ENCODE measurements at regions not wholly inside any gene's neighbourhood (a gene's known extent, or its start where the extent isn't known, plus 50 kb on each side); places are given as distances from the start of the nearest gene placed in this dataset.
"Not testable (repeated sequence)": the region's sequence is repeated elsewhere in the genome, so short reads cannot be mapped to it uniquely, and the experiment has no call there.

DNA sequence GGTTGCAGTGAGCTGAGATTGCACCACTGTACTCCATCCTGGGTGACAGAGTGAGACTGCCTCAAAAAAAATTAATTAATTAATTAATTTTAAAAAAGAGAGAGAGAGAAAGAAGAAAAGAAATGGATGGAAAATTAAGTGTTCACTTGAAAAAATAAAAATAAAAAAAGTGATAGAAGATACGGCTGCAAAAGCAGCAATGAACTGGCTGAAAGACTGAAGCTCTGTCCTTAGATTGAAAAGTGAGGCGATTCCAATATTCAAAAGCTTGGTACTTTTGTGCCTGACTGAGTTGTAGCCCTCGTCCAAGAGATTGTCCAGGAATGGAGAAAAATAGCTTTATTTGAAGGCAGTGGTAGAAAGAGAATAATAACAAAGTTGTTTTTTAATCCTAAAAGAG lies 154.6 kb downstream of the ADSS2 start:
- DNase-seq (ENCODE audit: low read depth) = no peak

DNA sequence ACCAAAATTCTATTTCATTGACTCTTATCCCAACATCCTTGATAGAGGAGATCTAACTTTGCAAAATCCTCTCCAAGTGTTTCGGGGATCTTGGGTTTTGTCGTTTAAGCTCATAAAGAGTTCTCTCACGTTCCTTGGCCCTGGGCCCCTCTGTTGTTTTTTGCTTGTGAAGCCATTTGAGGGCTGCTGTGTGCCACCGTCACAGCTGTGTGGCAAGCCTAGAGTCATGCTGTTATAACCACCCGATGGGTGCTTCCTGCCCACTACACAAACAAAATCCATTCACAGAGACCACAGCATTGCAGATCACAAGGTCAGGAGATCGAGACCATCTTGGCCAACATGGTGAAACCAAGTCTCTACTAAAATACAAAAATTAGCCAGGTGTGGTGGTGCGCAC lies 154.1 kb downstream of the ADSS2 start:
- DNase-seq (ENCODE audit: low read depth) = no peak

DNA sequence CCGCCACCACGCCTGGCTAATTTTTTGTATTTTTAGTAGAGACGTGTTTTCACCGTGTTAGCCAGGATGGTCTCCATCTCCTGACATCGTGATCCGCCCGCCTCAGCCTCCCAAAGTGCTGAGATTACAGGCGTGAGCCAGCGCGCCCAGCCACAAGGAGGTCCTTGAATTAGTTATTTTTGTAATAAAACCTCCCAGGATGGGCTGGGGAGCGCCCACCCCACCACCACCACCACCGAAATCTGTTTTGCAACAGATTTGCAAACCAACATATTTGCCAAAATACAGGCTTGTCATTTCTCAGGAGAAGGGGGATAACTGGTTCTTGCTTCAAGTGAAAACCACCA lies 151.7 kb downstream of the ADSS2 start:
- not testable (repeated sequence) for DNase-seq (ENCODE audit: low read depth)

DNA sequence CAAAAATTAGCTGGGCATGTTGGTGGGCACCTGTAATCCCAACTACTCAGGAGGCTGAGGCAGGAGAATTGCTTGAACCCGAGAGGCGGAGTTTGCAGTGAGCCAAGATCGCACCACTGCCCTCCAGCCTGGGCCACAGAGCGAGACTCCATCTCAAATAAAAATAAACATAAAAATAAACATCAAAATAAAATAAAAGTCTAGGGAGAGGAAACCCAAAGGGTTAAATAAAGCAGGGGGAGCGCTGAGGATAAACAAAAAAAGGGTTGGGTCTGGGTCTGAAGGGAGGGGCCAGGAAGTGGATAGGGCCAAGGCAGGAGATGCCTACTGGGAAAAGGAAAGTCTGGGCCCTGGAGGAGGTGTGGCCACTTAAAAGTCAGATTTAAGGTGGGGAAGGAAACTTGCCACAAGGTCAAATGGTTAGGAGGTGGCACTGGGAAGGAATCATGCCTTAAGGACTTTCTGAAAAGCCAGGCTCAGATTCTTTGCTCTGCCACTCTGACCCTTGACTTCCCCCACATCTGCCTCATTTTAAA lies 150.0 kb downstream of the ADSS2 start:
- DNase-seq (ENCODE audit: low read depth) = no peak

DNA sequence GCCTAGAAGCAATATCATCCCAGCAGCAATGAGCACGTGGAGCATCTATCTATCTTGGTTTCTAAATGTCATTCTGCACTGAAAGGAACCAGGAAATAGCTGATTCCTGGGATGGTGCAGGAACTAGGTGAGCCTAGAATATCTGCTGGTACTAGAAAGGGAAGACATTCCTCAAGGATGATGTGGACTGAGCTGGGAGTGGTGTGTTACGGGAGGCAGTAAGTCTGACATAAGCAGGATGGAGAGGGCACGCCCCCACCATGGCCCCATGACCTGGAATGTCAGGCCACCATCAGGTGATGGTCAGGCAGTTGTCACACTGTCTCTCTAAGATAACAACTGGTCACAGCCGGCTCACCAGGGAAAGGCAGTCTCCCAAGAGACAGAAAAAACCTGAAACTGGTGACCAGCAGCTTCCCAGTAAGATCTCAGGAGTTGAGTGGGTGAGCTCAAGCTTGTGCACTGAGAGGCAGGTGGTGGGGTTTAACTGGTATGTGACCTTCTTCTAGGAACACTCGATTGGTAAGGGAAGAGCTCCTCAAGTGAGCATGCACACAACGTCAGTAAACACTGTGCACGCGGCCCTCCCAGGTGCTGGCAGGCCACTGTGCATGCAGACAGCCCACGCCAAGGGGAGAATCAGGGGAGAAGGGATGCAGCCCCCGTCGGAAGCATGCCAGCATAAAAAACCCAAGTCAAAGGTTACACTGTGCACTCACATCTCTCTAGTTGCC lies 148.7 kb downstream of the ADSS2 start:
- peak; percentile 68 for DNase-seq (ENCODE audit: low read depth)

DNA sequence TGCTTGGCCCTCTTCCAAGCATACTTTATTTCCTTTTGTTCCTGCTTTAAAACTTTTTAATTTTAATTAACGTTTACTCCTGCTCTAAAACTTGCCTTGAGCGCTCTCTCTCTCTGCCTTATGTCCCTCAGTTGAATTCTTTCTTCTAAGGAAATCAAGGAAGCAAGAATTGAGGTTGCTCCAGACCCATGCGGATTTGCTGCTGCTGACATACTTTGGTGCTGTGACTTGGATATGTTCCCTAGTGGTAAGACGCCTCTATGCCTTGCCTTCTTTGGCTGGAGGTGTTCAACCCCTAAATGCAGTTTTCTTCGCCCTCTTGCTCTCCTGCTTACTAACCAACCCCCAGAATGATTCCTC lies 148.1 kb downstream of the ADSS2 start:
- DNase-seq (ENCODE audit: low read depth) = no peak

DNA sequence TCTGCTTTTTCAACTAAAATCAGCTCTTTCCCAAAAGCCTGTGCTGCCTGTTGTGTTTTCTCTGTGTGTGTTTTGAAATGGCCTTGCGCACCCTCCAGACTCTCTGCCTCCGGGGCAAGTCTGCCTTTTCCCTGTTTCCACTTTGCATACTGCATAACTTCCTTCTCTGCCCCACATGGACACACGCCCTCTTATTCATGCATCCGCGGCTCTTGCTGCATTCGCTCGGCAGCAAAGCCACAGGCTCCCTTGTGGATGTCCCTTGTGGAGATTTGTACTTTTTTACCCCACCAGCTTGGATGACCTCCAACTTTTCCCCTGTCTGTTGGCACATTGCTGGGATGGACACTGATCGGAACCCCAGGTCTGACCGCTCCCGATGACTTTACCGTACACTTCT lies 147.6 kb downstream of the ADSS2 start:
- DNase-seq (ENCODE audit: low read depth) = no peak

DNA sequence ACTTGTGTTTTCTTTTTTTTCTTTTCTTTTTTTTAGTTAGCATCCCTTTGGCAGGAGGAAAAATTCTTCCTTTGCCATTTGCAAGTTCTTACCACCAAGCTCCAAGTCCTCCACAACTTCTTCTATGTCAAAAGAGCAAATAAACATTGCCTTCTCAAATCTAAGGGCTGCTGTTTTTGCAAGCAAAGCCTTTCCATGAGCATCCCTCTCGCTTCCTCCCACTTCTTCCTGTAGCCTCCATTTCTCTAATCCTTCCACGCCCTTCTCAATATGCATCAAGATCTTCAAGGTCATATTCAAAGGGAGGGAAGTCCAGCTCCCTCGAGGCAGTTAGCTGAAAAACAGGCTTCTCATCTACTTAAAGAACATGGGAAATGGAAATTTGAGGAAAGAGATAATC lies 147.1 kb downstream of the ADSS2 start:
- DNase-seq (ENCODE audit: low read depth) = no peak

DNA sequence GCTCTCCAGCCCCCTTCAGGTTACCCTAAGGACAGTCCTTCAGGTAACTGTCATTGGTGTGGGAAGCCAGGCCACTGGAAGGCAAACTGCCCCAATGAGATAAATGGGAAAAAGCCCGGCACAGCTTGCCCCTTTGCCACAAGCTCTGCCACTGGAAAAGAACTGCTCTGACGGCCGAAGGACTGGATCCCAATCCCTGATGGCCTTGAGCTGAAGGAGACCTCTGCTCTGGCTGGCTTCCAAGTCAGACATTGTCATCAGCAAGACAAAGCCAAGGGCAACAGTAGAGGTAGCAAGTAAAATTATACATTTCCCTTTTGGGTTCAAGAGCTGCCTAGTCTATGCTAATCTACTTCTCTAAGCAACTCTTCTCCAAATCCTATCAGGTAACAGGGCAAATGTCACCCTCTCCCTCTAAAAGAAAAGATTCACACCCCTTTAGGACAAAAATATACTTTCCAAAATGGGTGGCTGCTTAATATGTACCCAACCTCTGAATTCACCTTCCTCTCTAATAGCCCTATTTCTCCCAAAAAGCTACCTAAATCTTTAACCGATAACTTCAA lies 145.8 kb downstream of the ADSS2 start:
- no peak for DNase-seq (ENCODE audit: low read depth)

DNA sequence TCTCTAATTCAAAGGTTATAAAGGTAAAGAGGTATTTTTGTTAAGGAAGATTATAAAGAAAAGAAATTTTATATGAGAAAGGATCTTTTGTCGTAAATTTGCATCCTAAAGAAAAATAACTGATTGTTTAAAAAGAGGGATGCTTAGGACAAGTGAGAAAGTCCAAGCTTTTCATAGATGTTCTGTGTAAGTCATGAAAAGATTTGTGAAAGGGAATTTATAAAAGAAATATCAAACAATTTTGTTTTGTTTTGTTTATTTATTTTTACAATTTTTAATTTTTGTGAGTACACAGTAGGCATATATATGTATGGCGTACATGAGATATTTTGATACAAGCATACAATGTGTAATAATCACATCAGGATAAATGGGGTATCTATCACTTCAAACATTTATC lies 145.2 kb downstream of the ADSS2 start:
- no peak for DNase-seq (ENCODE audit: low read depth)

DNA sequence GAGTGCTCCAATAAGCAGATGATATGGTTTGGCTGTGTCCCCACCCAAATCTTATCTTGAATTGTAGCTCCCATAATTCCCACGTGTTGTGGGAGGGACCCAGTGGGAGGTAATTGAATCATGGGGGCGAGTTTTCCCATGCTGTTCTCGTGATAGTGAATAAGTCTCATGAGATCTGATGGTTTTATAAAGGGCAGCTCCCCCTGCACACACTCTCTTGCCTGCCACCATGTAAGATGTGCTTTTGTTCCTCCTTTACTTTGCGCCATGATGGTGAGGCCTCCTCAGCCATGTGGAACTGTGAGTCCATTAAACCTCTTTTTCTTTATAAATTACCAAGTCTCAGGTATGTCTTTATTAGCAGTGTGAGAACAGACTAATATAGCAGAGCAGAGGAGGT lies 142.5 kb downstream of the ADSS2 start:
- not testable (repeated sequence) for DNase-seq (ENCODE audit: low read depth)

DNA sequence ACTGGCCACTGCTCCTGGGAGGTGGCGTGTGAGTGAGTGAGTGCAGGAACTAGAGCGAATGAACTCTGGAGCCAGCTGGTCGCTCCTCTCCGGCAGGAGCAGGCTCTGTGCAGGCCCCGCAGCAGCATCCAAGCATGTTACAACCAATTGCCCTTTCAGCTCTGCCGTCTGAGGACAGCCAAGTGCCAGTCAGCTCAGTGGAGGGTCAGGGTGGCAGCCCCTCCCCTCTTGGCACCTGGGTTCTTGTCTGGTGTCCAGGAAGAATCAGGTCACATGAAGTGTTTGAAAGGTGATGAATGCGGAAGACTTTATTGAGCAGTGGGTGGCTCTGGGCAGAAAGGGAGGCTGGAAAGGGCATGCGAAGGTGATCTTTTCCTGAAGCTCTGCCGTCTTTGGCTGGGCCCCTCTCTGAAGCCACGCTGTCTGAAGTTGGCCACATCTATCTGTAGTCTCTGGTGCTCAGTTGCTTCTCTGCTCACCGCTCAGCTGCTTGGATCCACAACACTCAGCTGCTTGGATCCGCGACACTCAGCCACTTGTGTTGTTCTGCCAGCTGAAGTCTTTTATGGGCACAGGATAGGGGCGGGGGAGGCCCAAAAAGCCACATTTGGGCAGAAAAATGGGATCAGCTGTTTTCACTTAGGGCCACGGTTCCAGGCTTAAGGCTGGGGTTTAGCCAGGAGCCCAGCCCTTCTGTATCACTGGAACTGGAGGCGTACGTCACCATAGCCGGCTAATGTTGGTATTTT lies 139.8 kb downstream of the ADSS2 start:
- DNase-seq (ENCODE audit: low read depth) = no peak

DNA sequence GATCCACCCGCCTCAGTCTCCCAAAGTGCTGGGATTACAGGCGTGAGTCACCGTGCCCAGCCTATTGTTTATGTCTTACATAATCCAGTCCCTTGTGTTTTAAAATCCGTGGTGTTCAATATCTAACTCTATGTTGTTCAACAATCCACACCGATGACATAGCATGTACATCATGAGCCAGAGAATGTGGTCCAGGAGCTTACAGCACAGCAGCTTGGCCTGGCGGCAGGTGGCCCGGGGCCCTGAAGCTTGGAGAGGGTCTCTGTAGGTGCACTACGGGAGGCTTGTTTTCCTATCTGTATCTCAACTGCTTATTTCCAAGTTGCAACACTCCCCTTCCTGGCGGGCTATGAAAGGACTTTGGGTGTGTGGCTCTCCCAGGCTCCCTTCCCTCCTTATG lies 138.4 kb downstream of the ADSS2 start:
- DNase-seq (ENCODE audit: low read depth) = no peak

DNA sequence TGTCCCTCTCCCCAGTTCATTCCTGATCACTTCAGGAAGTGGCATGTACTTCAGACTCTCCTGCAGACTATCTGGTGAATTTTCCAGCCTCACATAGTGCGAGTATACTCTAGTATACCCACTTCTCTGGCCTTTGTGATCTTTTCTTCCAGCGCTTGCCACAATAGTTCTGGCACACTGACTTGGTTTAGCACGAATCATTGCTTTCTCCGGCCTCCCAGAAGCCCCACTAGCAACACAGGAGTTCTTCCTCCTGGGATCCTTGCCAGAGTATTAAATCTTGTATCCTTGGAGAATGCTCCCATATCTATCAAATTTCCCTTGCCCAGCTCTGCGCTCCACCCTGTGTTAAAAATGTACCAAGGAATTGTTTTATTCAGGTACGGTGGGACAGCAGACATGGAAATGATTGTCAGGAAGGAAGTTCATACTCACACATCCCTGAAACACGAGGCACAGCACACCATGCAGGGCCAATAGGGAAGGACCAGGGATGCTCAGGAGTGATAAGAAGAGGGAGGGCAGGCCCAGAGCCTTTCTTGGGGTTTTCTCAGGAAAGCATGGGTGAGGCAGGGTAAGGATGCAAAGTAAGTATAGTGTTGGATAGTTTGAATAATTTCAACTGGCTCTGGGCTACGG lies 136.7 kb downstream of the ADSS2 start:
- DNase-seq (ENCODE audit: low read depth) = no peak

DNA sequence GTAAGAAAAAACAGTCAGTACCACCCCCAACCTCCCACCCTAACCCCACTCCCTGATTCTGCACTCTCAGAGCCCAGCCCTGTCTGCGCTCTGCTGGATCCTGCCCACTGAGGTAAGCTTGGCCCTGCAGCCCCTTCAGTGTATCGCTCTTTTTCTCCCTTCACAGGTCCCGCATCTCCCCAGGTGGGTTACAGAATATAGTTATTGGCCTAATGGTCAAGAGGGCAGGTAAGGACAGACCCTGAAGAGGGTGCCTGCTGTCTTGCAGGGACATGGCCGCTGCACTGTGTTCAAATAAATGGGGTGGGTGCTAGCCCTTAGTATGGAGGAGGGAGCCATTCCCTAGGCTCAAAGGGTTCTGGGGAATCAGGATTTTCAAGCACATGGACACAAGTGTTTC lies 135.7 kb downstream of the ADSS2 start:
- no peak for DNase-seq (ENCODE audit: low read depth)

DNA sequence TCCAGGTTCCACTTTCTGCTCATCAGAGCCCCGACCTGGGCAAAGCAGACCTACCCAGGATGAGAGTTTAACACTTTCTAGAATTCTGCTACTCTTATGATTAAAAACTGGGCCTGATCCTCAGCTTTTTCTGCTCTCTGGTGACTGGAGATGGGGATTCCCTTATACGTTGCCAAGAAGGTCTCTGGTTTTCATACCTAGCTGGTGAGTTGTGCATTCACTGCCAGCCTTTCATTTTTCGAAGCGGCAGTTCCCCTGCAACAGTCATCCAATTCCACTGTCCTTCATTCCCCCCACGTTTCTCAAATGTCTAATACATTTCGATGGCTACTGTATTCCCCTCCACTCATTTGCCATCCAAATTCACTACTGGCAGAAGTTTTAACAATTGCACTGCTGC lies 135.3 kb downstream of the ADSS2 start:
- DNase-seq (ENCODE audit: low read depth) = peak; percentile 45

DNA sequence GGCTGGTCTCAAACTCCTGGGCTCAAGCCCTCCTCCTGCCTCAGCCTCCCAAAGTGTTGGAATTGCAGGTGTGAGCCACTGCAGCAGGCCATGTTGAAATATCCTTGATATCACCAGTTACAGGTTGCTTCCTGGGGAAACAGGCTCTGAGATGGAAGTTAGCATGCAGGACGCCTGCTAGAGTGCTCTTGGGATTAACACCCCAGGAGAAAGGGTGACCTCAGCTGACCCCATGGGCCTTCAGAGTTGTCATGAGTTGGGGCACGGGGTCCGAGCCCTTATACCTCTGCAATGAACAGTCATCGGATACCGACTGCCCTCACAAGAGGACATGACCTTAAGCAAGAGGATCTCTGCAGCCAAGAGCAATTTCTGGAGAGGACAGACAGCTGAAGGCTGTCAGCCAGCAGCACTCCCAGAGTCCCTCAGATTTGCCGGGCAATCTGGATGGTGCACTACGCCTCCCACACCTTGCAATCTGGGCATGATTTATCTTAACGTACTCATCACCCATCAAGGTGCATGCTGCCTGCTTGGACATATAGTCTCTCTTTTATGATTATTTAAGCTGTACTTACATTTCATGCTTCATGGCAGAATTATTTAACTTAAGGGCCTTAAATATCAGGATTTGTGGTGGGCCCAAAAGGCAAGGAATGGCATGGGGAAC lies 134.6 kb downstream of the ADSS2 start:
- no peak for DNase-seq (ENCODE audit: low read depth)

DNA sequence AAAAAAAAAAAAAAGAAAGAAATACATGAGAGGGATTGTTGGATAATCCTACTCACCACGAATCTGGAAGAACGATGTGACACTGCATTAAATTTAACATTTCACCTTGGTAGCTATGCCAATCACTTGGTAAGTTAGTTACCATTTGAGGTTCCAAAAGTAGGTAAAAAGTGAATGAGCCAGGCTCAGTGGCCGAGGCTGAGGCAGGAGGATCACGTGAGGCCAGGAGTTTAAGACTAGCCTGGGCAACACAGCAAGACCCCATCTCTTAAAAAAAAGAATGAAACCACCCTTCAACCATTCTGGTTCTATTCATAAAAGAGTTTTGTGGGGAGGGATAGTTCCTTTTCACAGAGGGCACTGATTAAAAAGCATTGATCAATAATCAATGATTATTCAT lies 133.6 kb downstream of the ADSS2 start:
- DNase-seq (ENCODE audit: low read depth) = no peak

DNA sequence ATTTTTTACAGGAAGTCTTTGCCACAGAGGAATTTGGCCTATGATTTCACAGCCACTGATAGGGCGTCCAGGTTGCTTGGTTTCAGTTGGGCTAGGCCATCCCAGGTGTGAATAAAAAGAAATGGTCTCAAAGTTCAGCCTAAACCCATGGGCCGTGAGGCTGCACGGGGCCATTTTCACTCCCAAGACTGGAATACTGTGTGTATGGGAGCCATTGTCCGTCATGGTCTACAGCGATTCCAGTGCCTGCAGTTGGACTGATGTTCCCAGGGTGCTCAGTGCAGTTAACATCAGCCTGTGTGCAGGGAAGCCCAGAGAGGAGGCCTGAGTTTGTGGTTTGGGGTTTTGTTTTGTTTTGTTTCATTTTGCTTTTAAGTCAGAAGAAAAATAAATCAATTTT lies 133.2 kb downstream of the ADSS2 start:
- no peak for DNase-seq (ENCODE audit: low read depth)

DNA sequence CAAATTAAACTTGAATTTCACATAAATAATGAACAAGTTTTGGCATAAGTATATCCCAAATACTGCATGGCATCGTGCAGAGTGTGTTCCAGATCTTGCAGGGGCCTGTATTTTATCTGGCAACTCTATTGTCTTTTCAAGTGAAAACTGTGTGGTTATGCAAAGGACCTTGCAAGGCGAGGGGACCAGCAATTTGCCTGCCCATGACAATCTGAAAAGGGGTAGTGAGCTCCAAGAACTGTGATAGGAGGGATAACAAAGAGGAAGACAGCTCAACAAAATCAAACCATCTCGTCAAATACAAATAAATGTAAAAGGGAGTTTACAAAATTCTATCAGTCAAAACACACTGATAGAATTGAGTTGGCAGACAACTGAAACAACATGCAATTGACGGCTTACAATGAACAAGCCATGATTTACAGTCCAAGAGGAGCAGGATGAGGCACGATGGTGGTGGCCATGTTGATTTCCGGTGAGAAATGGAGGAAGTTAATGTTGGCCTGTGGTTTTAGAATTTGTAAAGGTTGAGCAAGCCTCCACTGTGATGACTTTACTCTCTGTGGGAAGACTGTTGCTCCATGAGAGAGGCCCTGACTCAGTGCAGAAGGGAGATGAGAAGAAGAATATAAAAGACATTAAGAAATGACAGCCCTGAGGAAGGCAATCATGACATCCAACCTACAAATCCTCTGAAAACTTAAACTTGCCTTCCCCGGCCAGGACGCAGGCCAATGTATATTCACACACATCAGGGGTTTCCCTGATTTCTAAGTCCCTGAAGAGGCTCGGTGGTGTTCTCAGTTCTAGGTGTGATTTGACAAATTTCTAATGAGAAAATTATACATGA lies 132.2 kb downstream of the ADSS2 start:
- DNase-seq (ENCODE audit: low read depth) = peak; percentile 96

DNA sequence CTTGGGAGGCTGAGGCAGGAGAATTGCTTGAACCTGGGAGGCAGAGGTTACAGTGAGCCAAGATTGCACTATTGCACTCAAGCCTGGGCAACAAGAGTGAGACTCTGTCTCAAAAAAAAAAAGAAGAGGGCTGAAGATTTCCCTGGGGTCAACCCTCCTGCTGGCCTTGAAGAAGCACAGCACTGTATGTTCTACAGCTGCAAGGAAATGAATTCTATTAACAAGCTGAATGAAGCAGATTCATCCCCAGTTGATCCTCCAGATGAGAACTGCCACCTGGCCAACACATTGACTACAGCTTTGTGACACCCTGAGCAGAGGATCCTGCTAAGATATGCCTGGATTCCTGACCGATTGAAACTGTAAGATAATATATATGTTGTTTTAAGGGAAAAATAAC lies 129.5 kb downstream of the ADSS2 start:
- DNase-seq (ENCODE audit: low read depth) = no peak

Data from amniotic epithelial cell (primary cell).